GM19238 (cell line): ENCODE measurements at regions not wholly inside any gene's neighbourhood (a gene's known extent, or its start where the extent isn't known, plus 50 kb on each side); places are given as distances from the start of the nearest gene placed in this dataset.

ENCODE experiments used
- DNase-seq: peaks from one replicate; pipeline ENCODE4 v3.0.0; 2011; ENCODE audit warnings: low spot score; ENCODE audit not compliant: insufficient read length

- DNase-seq = no peak
These were observed 775.3 kb upstream of the HS3ST1 start for GRCh38 chr4:12203945-12204344.

- no peak for DNase-seq
These were observed 771.5 kb upstream of the HS3ST1 start for GRCh38 chr4:12200226-12200625.

- no peak for DNase-seq
These were observed 757.8 kb upstream of the HS3ST1 start for GRCh38 chr4:12186526-12186925.

- no peak for DNase-seq
These were observed 750.2 kb upstream of the HS3ST1 start for GRCh38 chr4:12178614-12179610.

GRCh38 chr4:12177416-12177815 lies 748.7 kb upstream of the HS3ST1 start:
- no peak for DNase-seq

- no peak for DNase-seq
These were observed 744.8 kb upstream of the HS3ST1 start for GRCh38 chr4:12173496-12173895.

GRCh38 chr4:12172198-12172973 lies 743.7 kb upstream of the HS3ST1 start:
- DNase-seq = no peak

GRCh38 chr4:12170308-12170707 lies 741.6 kb upstream of the HS3ST1 start:
- no peak for DNase-seq

GRCh38 chr4:12165616-12166015 lies 736.9 kb upstream of the HS3ST1 start:
- no peak for DNase-seq

- DNase-seq = no peak
These were observed 717.6 kb upstream of the HS3ST1 start for GRCh38 chr4:12146339-12146738.

GRCh38 chr4:12145768-12146167 lies 717.1 kb upstream of the HS3ST1 start:
- DNase-seq = no peak

- no peak for DNase-seq
These were observed 716.4 kb upstream of the HS3ST1 start for GRCh38 chr4:12145106-12145505.

GRCh38 chr4:12144051-12144450 lies 715.4 kb upstream of the HS3ST1 start:
- DNase-seq = no peak

GRCh38 chr4:12140864-12141263 lies 712.2 kb upstream of the HS3ST1 start:
- DNase-seq = no peak

- DNase-seq = no peak
These were observed 710.6 kb upstream of the HS3ST1 start for GRCh38 chr4:12139296-12139695.

- DNase-seq = no peak
These were observed 709.8 kb upstream of the HS3ST1 start for GRCh38 chr4:12138488-12138887.

GRCh38 chr4:12137575-12137974 lies 708.9 kb upstream of the HS3ST1 start:
- no peak for DNase-seq

- no peak for DNase-seq
These were observed 697.8 kb upstream of the HS3ST1 start for GRCh38 chr4:12126474-12126873.

- no peak for DNase-seq
These were observed 695.4 kb upstream of the HS3ST1 start for GRCh38 chr4:12124138-12124537.

GRCh38 chr4:12123707-12124106 lies 695.0 kb upstream of the HS3ST1 start:
- no peak for DNase-seq

- DNase-seq = no peak
These were observed 693.6 kb upstream of the HS3ST1 start for GRCh38 chr4:12122316-12122715.

GRCh38 chr4:12120968-12121367 lies 692.3 kb upstream of the HS3ST1 start:
- no peak for DNase-seq
